GM12891 (cell line): ENCODE measurements at regions not wholly inside any gene's neighbourhood (a gene's known extent, or its start where the extent isn't known, plus 50 kb on each side); places are given as distances from the start of the nearest gene placed in this dataset.

ENCODE experiments used
- POLR2A ChIP-seq: IDR thresholded peaks from 2 replicates; pipeline ENCODE4 v1.6.1; 2011; ENCODE audit warnings: low read depth, low read length, control low read depth
- POLR2AphosphoS5 ChIP-seq: IDR thresholded peaks from 2 replicates; pipeline ENCODE4 v1.6.1; 2011; ENCODE audit warnings: low read depth, low read length, control low read depth
- TAF1 ChIP-seq: IDR thresholded peaks from 2 replicates; pipeline ENCODE4 v1.6.1; 2011; ENCODE audit warnings: low read depth, low read length, control low read depth

- TF ChIP-seq POLR2A (no peak), POLR2AphosphoS5 (no peak), TAF1 (no peak)
These were observed 319.5 kb downstream of the PRL start for GRCh38 chr6:21977346-21977745.
